Endothelial cell of umbilical vein (primary cell): ENCODE measurements at regions not wholly inside any gene's neighbourhood (a gene's known extent, or its start where the extent isn't known, plus 50 kb on each side); places are given as distances from the start of the nearest gene placed in this dataset.

Experiments used
- EZH2 ChIP-seq: IDR thresholded peaks from 2 replicates; pipeline ENCODE4 v1.6.1; 2012; ENCODE audit warnings: borderline replicate concordance, low read depth, mild to moderate bottlenecking, moderate library complexity, low read length, inconsistent platforms; ENCODE audit not compliant: severe bottlenecking
- POLR2A ChIP-seq: IDR thresholded peaks from 2 replicates; pipeline ENCODE4 v1.6.1; 2012; ENCODE audit warnings: low read depth, mild to moderate bottlenecking, control low read depth, low read length
- POLR2AphosphoS5 ChIP-seq: IDR thresholded peaks from 2 replicates; pipeline ENCODE4 v1.6.1; 2012; ENCODE audit warnings: low read depth, mild to moderate bottlenecking, control low read depth, low read length, moderate library complexity; ENCODE audit not compliant: insufficient read depth
- TF ChIP-seq, protein P1 (sequence below), 2 donors: IDR thresholded peaks; 1 replicate in 1 of 2; 2 replicates in 1 of 2; pipeline ENCODE4 v1.5.1; 2011; ENCODE audit warnings: low read length in 2 of 2, mild to moderate bottlenecking in 2 of 2, moderate library complexity in 2 of 2, control low read depth in 1 of 2, inconsistent platforms in 1 of 2, low read depth in 1 of 2; ENCODE audit not compliant: insufficient read depth in 1 of 2; ENCODE audit errors: extremely low read depth in 1 of 2

GRCh38 chr4:34628471-34628870 is 1615.8 kb downstream of the ARAP2 start:
- TF ChIP-seq, protein P1, sequence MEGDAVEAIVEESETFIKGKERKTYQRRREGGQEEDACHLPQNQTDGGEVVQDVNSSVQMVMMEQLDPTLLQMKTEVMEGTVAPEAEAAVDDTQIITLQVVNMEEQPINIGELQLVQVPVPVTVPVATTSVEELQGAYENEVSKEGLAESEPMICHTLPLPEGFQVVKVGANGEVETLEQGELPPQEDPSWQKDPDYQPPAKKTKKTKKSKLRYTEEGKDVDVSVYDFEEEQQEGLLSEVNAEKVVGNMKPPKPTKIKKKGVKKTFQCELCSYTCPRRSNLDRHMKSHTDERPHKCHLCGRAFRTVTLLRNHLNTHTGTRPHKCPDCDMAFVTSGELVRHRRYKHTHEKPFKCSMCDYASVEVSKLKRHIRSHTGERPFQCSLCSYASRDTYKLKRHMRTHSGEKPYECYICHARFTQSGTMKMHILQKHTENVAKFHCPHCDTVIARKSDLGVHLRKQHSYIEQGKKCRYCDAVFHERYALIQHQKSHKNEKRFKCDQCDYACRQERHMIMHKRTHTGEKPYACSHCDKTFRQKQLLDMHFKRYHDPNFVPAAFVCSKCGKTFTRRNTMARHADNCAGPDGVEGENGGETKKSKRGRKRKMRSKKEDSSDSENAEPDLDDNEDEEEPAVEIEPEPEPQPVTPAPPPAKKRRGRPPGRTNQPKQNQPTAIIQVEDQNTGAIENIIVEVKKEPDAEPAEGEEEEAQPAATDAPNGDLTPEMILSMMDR (IDR thresholded peaks at IDR 0.05; ENCODE audit: extremely low read depth in 1 of 2, insufficient read depth in 1 of 2, low read depth in 1 of 2, low read length in 2 of 2) = no peak
- TF ChIP-seq POLR2A (no peak), POLR2AphosphoS5 (no peak), EZH2 (no peak)
